Spleen (tissue), 7 donors: ENCODE measurements at regions not wholly inside any gene's neighbourhood (a gene's known extent, or its start where the extent isn't known, plus 50 kb on each side); places are given as distances from the start of the nearest gene placed in this dataset.

Source experiments
- CTCF ChIP-seq, 11 experiments: fragments of 200-600 bp in 7 of 11; fragments of 450-650 bp in 4 of 11; sonication (generic) in 4 of 11; IDR thresholded peaks in 8 of 11; conservative IDR thresholded peaks in 3 of 11; 1 replicate in 7 of 11; 2 replicates in 4 of 11; pipeline versions ENCODE4 v1.4.0 to v1.8.0; 2016 to 2021; ENCODE audit warnings: antibody characterized with exemption in 11 of 11, inconsistent platforms in 4 of 11, mild to moderate bottlenecking in 1 of 11
- POLR2A ChIP-seq, 3 donors: fragments of 450-650 bp; IDR thresholded peaks; one replicate each; pipeline ENCODE4 v1.5.1; 2017; ENCODE audit warnings: antibody characterized with exemption in 3 of 3, mild to moderate bottlenecking in 1 of 3
- donor health status: DM: no; HTN: no; CAD: no; lungs with moderate emphysema.
- donor health status: DM: no; HTN: no; CAD: no.
- donor health status: DM: no; HTN: no; CAD: no.

- TF ChIP-seq POLR2A (IDR thresholded peaks at IDR 0.05) = no peak
- TF ChIP-seq CTCF (IDR thresholded peaks at IDR 0.05 in 8 of 11, conservative IDR thresholded peaks at IDR 0.05 in 3 of 11) = no peak
Observed at GRCh38 chr2:156134887-156135286, 197.6 kb downstream of the NR4A2 start.
